HG03469 (cell line): ENCODE measurements at regions not wholly inside any gene's neighbourhood (a gene's known extent, or its start where the extent isn't known, plus 50 kb on each side); places are given as distances from the start of the nearest gene placed in this dataset.

Experiments used
- ATAC-seq: cut with Tn5 transposase; IDR thresholded peaks from one replicate; pipeline ENCODE4 v1.9.1; 2021; ENCODE audit warnings: mild to moderate bottlenecking, moderate library complexity, moderate number of reproducible peaks; ENCODE audit not compliant: unreplicated experiment

GRCh38 chr11:80649186-80649585 lies 1208.4 kb upstream of the TENM4 start:
- ATAC-seq, result no peak

DNA sequence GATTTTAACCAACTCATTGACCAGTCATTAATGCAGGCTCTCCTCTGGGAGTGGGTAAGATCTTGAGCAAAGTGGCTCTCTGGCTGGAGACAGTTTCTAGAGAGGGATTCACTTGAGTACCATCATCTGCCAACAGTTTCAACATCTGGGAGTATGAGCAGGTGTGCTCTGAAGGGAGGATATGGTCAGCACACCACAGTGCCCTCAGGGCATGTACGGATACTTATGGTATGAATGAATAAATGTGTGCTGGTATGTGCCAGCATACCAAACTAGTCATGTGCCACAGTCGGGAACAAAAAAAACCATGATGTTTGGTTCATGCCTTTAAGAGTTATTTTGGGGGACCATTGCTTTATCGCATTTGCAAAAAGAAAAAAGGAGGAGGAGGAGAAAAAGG lies 1197.5 kb upstream of the TENM4 start:
- no peak for ATAC-seq

- no peak for ATAC-seq
These were observed 1196.7 kb upstream of the TENM4 start for GRCh38 chr11:80637571-80637970.

- ATAC-seq, result no peak
These were observed 1196.2 kb upstream of the TENM4 start for GRCh38 chr11:80636999-80637398.

DNA sequence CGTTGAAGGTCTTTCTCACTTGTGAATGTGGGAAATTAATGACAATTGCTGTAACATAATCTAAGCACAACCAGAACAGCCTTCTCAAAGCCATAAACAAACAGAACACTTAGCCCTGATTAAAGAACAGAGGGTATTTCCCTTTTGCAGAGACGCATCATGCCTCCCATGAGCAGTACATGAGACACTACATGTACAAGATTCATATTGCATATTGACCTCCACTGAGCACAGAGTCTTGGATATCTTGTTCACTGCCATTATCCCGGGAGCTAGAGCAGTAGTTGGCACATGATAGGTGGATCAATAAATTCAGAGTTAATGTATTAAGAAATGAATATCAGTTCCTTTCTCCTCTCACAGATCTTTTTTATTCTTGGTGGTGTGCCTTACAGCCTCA lies 1194.3 kb upstream of the TENM4 start:
- no peak for ATAC-seq

GRCh38 chr11:80632691-80633090 lies 1191.9 kb upstream of the TENM4 start:
- no peak for ATAC-seq

GRCh38 chr11:80632156-80632555 lies 1191.3 kb upstream of the TENM4 start:
- no peak for ATAC-seq

DNA sequence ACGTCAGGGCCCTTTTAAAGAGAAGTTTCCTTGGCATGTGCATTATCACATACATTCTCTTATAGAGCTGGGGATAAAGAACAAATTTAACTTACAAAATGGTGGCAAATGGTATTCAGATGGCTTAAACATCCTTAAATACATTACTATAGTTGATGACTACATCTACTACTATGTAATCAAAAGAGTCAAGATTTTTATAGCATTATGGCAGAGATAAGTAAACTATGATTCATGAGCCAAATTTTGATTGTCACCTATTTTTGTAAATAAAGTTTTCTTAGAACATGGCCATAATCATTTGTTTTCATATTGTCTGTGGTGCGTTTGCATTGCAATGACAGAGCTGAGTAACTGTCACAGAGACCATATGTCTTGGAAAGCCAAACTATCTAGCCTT lies 1188.6 kb upstream of the TENM4 start:
- no peak for ATAC-seq

- no peak for ATAC-seq
These were observed 1186.5 kb upstream of the TENM4 start for GRCh38 chr11:80627364-80627763.

GRCh38 chr11:80626721-80627120 lies 1185.9 kb upstream of the TENM4 start:
- no peak for ATAC-seq

DNA sequence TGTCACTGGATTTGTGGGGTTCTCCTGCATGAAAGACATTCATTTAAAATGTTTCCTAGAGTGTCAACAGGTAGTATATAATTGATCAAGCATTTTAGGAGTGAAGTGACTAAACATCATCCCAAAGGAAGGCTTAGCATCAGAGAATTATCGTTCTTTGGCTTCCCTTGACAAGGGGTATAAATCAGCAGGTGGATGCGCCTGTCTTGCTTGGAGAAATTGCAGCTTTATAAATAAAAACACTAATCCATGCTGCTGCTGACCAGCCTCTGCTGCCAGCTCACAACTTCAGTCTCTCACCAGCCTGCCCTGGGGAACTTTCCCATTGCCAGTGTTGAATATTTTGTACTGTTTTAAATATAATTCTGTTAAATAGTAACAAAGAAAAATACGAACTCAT lies 1184.7 kb upstream of the TENM4 start:
- no peak for ATAC-seq

- no peak for ATAC-seq
These were observed 1181.0 kb upstream of the TENM4 start for GRCh38 chr11:80621871-80622270.

DNA sequence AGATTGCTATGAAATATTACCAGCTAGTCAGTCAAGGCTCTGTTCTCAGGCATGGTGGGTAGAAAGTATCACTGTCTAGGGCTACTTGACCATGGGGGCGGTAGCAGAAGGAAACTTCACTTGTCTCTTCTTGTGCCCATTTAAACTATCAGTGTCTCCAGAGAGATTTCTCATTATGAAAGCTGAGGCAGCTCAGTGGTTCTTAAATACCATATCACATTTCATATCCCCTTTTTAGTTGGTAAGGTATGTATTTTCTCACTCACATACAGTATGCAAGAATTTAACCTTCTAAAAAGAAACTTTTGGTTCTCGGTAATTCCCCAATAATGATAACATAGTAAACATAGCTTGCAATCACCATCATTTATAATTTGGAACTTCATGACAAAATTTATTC lies 1180.0 kb upstream of the TENM4 start:
- no peak for ATAC-seq

- no peak for ATAC-seq
These were observed 1176.3 kb upstream of the TENM4 start for GRCh38 chr11:80617156-80617555.

- no peak for ATAC-seq
These were observed 1175.4 kb upstream of the TENM4 start for GRCh38 chr11:80616070-80616800.

- ATAC-seq, result no peak
These were observed 1172.8 kb upstream of the TENM4 start for GRCh38 chr11:80613655-80614054.

- ATAC-seq, result no peak
These were observed 1169.7 kb upstream of the TENM4 start for GRCh38 chr11:80610516-80610915.

DNA sequence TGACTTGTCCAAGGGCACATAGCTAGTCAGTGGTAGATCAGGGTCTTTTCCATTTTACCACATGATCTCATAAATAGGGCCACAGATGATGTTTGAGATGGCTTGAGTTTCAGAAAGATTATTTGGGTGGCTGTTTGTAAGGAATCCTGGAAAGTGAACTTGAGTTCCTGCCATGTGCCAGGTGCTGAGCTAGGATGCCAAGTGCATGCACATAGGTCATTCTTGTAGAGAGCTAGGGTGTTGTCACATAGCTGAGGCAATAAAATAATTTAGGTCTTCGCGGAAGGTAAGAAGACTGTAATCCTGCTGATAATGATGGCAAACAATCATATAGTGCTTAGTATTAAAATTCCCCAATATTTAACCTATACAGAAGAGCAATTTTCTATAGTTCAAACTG lies 1162.6 kb upstream of the TENM4 start:
- no peak for ATAC-seq

GRCh38 chr11:80598905-80599304 lies 1158.1 kb upstream of the TENM4 start:
- ATAC-seq, result no peak

GRCh38 chr11:80596291-80596810 lies 1155.5 kb upstream of the TENM4 start:
- no peak for ATAC-seq

- no peak for ATAC-seq
These were observed 1154.2 kb upstream of the TENM4 start for GRCh38 chr11:80595011-80595410.

GRCh38 chr11:80593648-80594374 lies 1153.0 kb upstream of the TENM4 start:
- no peak for ATAC-seq
